T-helper 1 cell treated with Interleukin-12 subunit alpha and Interleukin-12 subunit beta and Interleukin-4 antibody, amounts not matched to agents 30 ng/mL and 1 ng/mL, for 36 hours (primary cell): ENCODE measurements at regions not wholly inside any gene's neighbourhood (a gene's known extent, or its start where the extent isn't known, plus 50 kb on each side); places are given as distances from the start of the nearest gene placed in this dataset.
"Not testable (repeated sequence)": the region's sequence is repeated elsewhere in the genome, so short reads cannot be mapped to it uniquely, and the experiment has no call there.

ENCODE experiments used
- intact Hi-C: fragments of 100-400 bp; cut with micrococcal nuclease; formaldehyde crosslinking; loops from one replicate; pipeline ENCODE4 v1.15.1; 2024

- intact Hi-C loops: no loop called here
These were observed 56.0 kb upstream of the LRPPRC start for GRCh38 chr2:44051593-44052347.

DNA sequence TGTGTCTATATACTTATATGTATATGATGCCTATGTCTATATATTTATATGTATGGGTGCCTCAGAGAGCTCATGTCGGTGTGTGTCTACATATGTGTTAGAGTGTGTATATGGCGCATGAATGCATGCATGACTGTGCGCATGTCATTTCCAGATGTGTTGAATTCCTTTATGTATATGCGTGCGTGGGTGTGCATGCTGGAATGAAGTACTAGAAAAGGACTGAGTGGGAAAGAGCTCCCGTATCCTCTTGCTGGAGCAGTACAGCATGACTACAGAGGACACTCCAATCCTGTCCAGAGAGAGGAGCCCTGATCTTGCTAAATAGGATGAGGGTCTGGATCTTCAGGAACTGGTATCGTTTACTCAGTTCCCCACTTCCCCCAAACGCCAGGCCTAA lies 56.8 kb upstream of the LRPPRC start:
- intact Hi-C loops: no loop called here

DNA sequence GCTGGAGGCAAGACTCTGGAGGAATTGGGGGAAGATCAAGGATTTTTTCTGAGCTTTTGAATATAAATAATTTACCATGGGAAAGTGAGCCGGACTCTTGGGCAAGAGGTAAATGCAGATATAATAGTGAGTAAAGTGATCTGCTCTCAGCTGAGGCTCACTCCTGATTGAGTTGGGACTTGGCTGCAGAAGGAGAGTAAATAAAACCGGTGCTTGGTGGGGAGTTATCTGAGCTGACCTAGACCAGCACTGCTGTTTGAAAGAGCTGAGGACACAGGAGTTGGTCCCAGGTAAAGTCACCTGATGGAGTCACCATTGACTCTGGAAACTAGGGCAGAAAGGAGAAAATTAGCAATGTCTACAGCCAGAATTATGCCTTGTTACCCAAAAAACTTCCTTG lies 57.3 kb upstream of the LRPPRC start:
- intact Hi-C loops: no loop called here

DNA sequence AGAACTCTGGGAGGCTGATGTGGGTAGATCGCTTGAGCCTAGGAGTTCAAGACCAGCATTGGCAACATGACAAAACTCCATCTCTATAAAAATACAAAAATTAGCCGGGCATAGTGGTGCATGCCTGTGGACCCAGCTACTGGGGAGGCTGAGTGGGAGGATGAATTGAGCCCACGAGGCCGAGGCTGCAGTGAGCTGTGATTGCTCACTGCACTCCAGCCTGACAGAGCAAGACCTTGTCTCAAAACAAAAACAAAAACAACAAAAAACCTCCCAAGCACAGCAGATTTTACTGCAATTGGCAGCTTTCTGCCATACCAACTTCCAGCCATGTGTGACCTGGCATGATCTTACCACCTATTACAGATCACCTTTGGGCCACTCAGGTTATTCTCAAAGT lies 57.7 kb upstream of the LRPPRC start:
- intact Hi-C loops: no loop called here

- intact Hi-C loops: no loop called here
These were observed 59.4 kb upstream of the LRPPRC start for GRCh38 chr2:44055229-44055628.

DNA sequence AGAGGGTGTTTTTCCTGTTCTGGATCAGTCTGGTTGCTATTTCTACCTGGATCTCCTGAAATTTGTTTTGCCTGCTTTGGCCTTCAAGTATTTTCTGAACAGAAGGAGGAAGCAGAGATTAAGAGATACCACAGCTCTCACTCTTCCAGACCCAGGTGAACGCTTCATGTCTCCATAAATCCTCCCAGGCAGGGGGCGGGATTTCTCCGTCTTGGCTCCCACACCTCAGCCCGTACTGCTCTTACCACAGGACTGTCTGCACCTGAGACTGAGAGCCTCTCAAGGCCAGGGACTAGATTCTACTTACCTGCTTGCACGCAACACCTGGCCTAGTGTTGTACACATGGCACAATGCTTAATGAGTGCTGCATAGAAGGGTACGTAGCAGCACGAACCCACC lies 59.9 kb upstream of the LRPPRC start:
- intact Hi-C loops: no loop called here

GRCh38 chr2:44056947-44057346 lies 61.2 kb upstream of the LRPPRC start:
- intact Hi-C loops: no loop called here

DNA sequence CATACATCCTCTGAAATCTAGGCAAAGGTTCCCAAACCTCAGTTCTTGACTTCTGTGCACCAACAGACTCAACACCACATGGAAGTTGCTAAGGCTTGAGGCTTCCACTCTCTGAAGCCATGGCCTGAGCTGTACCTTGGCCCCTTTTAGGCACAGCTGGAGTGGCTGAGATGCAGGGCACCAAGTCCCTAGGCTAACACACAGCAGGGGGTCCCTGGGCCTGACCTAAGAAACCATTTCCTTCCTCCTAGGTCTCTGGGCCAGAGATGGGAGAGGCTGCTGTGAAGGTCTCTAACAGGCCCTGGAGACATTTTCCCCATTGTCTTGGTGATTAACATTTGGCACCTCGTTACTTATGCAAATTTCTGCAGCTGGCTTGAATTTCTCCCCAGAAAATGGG lies 64.5 kb upstream of the LRPPRC start:
- intact Hi-C loops: not testable (repeated sequence)

DNA sequence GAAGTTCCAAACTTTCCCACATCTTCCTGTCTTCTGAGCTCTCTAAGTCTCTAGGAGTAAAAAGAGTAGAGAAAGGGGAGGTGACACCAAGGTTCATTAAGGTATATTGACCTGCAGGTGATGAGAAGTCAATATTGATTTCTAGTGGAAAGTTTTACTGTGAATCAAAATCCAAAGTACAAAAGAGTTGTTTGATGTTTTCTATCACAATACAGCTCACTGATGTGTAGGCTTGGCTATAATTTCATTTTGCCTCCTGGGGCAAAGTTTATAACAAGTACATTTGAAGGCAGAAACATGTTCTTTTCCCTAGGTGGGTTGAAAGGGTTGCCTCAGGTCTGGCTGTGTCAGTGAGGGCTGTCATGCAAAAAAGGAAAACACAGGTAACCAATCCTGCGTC lies 65.2 kb upstream of the LRPPRC start:
- intact Hi-C loops: no loop called here

DNA sequence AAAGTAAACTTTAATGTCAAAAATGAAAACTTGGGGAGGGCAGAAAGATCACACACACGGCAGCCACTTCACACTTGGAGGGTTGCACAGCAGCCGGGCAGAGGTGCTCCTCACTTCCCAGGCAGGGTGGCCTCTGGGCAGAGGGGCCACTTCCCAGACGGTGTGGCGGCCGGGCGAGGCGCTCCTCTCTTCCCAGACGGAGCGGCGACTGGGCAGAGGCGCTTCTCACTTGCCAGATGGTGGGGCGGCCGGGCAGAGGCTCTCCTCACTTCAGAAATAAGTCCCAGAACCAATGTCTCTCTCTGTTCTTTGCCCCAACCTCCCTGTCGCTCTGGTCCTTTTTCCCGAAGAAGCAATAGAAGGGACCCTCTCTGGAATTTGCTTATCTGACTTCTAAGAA lies 65.7 kb upstream of the LRPPRC start:
- intact Hi-C loops: no loop called here

DNA sequence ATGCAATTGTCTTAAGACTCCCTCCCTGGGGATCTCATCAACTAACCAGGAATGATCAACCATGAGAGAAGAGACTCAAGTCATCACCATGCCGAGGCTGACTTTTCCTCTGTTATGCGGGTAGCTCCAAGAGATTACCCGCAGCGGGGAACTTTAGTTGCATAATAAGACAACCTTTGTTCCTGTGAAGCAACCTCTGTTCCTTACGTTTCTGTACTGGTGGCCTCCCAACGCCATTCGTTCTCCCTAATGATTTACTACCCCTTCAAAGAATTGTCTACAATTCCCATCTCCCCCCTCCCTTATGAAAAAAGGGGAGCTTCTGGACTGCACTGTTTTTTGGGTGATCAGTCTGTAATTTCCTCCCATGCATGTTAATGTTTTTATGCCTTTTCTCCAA lies 66.1 kb upstream of the LRPPRC start:
- intact Hi-C loops: no loop called here

GRCh38 chr2:44063033-44063432 lies 67.2 kb upstream of the LRPPRC start:
- intact Hi-C loops: no loop called here

DNA sequence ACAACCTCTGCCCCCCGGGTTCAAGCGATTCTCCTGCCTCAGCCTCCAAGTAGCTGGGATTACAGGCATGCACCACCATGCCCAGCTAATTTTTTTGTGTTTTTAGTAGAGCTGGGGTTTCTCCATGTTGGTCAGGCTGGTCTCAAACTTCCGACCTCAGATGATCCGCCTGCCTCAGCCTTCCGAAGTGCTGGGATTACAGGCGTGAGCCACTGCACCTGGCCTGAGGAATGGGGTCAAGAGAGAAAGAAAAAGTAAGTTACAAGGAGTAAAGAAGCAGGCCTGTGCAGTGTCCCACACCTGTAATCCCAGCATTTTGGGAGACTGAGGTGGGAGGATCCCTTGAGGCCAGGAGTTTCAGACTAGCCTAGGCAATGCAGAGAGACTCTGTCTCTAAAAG lies 68.5 kb upstream of the LRPPRC start:
- intact Hi-C loops: not testable (repeated sequence)

DNA sequence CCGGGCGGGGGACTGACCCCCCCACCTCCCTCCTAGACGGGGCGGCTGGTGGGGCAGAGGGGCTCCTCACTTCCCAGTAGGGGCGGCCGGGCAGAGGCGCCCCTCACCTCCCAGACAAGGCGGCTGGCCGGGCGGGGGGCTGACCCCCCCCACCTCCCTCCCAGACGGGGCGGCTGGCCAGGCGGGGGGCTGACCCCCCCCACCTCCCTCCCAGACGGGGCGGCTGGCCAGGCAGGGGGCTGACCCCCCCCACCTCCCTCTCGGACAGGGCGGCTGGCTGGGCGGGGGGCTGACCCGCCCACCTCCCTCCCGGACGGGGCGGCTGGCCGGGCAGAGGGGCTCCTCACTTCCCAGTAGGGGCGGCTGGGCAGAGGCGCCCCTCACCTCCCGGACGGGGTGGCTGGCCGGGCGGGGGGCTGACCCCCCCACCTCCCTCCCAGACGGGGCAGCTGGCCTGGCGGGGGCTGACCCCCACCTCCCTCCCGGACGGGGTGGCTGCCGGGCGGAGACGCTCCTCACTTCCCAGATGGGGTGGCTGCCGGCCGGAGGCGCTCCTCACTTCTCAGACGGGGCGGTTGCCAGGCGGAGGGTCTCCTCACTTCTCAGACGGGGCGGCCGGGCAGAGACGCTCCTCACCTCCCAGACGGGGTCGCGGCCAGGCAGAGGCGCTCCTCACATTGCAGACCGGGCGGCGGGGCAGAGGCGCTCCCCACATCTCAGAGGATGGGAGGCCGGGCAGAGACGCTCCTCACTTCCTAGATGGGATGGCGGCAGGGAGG lies 71.4 kb upstream of the LRPPRC start:
- intact Hi-C loops: not testable (repeated sequence)

DNA sequence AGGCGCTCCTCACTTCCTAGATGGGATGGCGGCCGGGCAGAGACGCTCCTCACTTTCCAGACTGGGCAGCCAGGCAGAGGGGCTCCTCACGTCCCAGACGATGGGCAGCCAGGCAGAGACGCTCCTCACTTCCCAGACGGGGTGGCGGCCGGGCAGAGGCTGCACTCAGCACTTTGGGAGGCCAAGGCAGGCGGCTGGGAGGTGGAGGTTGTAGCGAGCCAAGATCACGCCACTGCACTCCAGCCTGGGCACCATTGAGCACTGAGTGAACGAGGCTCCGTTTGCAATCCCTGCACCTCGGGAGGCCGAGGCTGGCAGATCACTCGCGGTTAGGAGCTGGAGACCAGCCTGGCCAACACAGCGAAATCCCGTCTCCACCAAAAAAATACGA lies 72.0 kb upstream of the LRPPRC start:
- intact Hi-C loops: not testable (repeated sequence)

GRCh38 chr2:44071454-44072046 lies 75.8 kb upstream of the LRPPRC start:
- intact Hi-C loops: no loop called here

GRCh38 chr2:44073667-44074066 lies 77.9 kb upstream of the LRPPRC start:
- intact Hi-C loops: not testable (repeated sequence)

DNA sequence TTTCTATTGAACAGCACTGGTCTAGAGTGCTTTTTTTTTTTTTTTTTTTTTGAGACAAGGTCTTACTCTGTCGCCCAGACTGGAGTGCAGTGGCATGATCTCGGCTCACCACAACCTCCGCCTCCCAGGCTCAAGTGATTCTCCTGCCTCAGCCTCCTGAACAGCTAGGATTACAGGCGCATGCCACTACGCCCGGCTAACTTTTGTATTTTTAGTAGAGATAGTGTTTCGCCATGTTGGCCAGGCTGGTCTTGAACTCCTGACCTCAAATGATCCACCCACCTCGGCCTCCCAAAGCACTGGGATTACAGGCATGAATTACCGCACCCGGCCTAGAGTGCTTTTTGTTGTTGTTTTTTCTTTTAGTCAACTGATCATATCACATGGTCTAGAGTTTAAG lies 79.0 kb upstream of the LRPPRC start:
- intact Hi-C loops: not testable (repeated sequence)

- intact Hi-C loops: no loop called here
These were observed 79.8 kb upstream of the LRPPRC start for GRCh38 chr2:44075541-44075940.

DNA sequence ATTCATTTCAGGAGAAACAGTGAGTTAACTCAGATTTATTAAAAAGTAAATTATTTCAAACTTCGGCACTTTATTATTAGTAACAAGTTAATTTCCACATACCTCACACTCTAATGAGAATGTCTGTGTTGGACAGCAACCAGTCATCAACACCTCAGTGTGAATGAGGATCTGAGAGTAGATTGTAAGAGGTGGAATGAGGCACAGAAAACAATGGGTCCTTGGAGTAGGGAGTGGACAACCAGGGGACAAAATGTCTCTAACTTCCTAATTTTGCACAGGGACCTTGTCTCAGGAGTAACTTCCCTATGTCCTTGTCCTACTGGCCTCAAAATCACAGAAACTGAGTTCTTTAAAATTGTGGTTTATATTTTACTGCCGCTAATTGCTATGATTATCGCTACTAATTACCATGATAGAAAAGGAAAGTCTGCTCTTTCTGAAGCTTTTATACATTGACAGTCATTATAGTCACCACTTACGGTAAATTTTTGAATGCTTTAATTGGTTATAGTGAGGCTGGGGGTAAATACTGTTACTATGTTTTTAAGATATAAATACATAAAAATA lies 82.2 kb upstream of the LRPPRC start:
- intact Hi-C loops: no loop called here

GRCh38 chr2:44079686-44080085 lies 83.9 kb upstream of the LRPPRC start:
- intact Hi-C loops: no loop called here

DNA sequence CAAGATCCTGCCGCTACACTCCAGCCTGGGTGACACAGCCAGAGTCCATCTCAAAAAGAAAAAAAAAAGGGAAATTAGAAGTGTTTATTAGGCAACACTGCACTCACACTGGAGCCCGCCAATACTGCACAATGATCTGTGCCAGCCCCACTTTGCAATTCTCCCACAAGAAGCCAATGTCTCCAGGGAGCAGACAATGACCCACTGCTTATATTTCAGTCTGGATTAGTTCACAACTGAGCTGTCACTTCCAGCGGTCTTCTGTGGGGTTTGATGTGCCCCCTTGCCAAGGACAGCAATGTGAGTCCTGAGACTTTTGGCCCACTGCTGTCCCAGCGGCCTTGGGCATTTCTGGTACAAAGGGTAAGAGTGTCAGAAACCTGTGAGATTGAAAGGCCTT lies 85.6 kb upstream of the PPM1B start:
- intact Hi-C loops: no loop called here
